H1 (cell line): ENCODE measurements at regions not wholly inside any gene's neighbourhood (a gene's known extent, or its start where the extent isn't known, plus 50 kb on each side); places are given as distances from the start of the nearest gene placed in this dataset.

Source experiments
- EP300 ChIP-seq, 2 experiments: IDR thresholded peaks; 1 replicate in 1 of 2; 2 replicates in 1 of 2; pipeline ENCODE4 v1.6.1; 2011 to 2012; ENCODE audit warnings: low read depth in 2 of 2, low read length in 2 of 2, mild to moderate bottlenecking in 2 of 2, borderline replicate concordance in 1 of 2, inconsistent platforms in 1 of 2, moderate library complexity in 1 of 2
- FOSL1 ChIP-seq: IDR thresholded peaks from 2 replicates; pipeline ENCODE4 v1.6.1; 2011; ENCODE audit warnings: mild to moderate bottlenecking, low read depth, low read length, moderate library complexity; ENCODE audit not compliant: insufficient read depth
- PHF8 ChIP-seq: fragments of 200-600 bp; sonication (generic); conservative IDR thresholded peaks from 2 replicates; pipeline ENCODE4 v1.7.1; 2012; ENCODE audit warnings: low read depth, mild to moderate bottlenecking, inconsistent platforms, low read length, moderate library complexity
- POU5F1 ChIP-seq: IDR thresholded peaks from 2 replicates; pipeline ENCODE4 v1.6.1; 2011; ENCODE audit warnings: low read depth, mild to moderate bottlenecking, low read length, moderate library complexity
- SIN3A ChIP-seq, 2 experiments: IDR thresholded peaks in 1 of 2; conservative IDR thresholded peaks in 1 of 2; 2 replicates each; pipeline ENCODE4 v1.6.1; 2011 to 2012; ENCODE audit warnings: low read length in 2 of 2, improper control_type of control experiment in 1 of 2, low read depth in 1 of 2, mild to moderate bottlenecking in 1 of 2
- SIX5 ChIP-seq: IDR thresholded peaks from 2 replicates; pipeline ENCODE4 v1.6.1; 2011; ENCODE audit warnings: mild to moderate bottlenecking, low read depth, low read length
- TBP ChIP-seq: IDR thresholded peaks from 2 replicates; pipeline ENCODE4 v1.6.1; 2011; ENCODE audit warnings: low read depth, low read length, improper control_type of control experiment
- TF ChIP-seq, protein P1 (sequence below): fragments of 300-600 bp; sonication (generic); IDR thresholded peaks from 2 replicates; pipeline ENCODE4 v1.7.1; 2012; ENCODE audit warnings: low read length, moderate library complexity, mild to moderate bottlenecking, inconsistent platforms; ENCODE audit not compliant: insufficient replicate concordance

DNA sequence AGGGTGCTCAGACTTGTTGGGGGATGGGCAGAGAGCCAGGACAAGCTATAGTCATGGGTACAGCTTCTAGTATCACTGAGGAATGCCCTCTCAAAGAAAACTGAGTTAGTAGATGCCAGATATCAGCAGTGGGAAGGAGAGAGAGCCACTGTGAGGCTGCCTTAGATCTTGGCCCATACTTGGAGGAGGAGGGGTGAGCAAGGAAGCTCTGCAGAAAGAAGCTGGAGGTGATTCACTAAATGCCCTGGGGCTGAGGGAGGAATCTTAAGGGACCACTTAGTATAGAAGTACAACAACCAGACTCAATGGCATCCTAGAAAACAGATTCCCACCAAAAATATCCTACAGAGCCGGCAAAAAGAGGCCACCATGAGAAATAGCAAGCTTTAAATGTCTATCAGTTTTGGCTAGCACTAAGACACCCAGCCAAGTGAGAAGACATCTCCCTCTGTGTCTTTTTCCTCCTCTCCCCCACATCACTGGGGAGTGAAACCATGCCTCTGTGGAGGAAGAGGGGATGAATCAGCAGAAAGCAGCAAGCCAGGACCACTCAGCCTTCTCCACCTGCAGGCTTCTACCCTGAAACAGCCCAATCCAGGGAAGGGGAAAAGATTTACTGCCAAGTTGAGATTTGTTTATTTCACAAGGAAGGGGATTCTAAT lies 282.5 kb upstream of the STT3B start (continued):
- TF ChIP-seq, protein P1, sequence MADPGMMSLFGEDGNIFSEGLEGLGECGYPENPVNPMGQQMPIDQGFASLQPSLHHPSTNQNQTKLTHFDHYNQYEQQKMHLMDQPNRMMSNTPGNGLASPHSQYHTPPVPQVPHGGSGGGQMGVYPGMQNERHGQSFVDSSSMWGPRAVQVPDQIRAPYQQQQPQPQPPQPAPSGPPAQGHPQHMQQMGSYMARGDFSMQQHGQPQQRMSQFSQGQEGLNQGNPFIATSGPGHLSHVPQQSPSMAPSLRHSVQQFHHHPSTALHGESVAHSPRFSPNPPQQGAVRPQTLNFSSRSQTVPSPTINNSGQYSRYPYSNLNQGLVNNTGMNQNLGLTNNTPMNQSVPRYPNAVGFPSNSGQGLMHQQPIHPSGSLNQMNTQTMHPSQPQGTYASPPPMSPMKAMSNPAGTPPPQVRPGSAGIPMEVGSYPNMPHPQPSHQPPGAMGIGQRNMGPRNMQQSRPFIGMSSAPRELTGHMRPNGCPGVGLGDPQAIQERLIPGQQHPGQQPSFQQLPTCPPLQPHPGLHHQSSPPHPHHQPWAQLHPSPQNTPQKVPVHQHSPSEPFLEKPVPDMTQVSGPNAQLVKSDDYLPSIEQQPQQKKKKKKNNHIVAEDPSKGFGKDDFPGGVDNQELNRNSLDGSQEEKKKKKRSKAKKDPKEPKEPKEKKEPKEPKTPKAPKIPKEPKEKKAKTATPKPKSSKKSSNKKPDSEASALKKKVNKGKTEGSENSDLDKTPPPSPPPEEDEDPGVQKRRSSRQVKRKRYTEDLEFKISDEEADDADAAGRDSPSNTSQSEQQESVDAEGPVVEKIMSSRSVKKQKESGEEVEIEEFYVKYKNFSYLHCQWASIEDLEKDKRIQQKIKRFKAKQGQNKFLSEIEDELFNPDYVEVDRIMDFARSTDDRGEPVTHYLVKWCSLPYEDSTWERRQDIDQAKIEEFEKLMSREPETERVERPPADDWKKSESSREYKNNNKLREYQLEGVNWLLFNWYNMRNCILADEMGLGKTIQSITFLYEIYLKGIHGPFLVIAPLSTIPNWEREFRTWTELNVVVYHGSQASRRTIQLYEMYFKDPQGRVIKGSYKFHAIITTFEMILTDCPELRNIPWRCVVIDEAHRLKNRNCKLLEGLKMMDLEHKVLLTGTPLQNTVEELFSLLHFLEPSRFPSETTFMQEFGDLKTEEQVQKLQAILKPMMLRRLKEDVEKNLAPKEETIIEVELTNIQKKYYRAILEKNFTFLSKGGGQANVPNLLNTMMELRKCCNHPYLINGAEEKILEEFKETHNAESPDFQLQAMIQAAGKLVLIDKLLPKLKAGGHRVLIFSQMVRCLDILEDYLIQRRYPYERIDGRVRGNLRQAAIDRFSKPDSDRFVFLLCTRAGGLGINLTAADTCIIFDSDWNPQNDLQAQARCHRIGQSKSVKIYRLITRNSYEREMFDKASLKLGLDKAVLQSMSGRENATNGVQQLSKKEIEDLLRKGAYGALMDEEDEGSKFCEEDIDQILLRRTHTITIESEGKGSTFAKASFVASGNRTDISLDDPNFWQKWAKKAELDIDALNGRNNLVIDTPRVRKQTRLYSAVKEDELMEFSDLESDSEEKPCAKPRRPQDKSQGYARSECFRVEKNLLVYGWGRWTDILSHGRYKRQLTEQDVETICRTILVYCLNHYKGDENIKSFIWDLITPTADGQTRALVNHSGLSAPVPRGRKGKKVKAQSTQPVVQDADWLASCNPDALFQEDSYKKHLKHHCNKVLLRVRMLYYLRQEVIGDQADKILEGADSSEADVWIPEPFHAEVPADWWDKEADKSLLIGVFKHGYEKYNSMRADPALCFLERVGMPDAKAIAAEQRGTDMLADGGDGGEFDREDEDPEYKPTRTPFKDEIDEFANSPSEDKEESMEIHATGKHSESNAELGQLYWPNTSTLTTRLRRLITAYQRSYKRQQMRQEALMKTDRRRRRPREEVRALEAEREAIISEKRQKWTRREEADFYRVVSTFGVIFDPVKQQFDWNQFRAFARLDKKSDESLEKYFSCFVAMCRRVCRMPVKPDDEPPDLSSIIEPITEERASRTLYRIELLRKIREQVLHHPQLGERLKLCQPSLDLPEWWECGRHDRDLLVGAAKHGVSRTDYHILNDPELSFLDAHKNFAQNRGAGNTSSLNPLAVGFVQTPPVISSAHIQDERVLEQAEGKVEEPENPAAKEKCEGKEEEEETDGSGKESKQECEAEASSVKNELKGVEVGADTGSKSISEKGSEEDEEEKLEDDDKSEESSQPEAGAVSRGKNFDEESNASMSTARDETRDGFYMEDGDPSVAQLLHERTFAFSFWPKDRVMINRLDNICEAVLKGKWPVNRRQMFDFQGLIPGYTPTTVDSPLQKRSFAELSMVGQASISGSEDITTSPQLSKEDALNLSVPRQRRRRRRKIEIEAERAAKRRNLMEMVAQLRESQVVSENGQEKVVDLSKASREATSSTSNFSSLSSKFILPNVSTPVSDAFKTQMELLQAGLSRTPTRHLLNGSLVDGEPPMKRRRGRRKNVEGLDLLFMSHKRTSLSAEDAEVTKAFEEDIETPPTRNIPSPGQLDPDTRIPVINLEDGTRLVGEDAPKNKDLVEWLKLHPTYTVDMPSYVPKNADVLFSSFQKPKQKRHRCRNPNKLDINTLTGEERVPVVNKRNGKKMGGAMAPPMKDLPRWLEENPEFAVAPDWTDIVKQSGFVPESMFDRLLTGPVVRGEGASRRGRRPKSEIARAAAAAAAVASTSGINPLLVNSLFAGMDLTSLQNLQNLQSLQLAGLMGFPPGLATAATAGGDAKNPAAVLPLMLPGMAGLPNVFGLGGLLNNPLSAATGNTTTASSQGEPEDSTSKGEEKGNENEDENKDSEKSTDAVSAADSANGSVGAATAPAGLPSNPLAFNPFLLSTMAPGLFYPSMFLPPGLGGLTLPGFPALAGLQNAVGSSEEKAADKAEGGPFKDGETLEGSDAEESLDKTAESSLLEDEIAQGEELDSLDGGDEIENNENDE, result no peak
- TF ChIP-seq FOSL1 (no peak), SIN3A (conservative IDR thresholded peaks at IDR 0.05 in 1 of 2, IDR thresholded peaks at IDR 0.05 in 1 of 2; ENCODE audit: low read depth in 1 of 2, low read length in 2 of 2) (no peak), POU5F1 (no peak), TBP (no peak), SIX5 (no peak), EP300 (IDR thresholded peaks at IDR 0.05; ENCODE audit: borderline replicate concordance in 1 of 2, low read depth in 2 of 2, low read length in 2 of 2) (no peak), PHF8 (no peak)
